SU-DHL-6 (cell line): ENCODE measurements at regions not wholly inside any gene's neighbourhood (a gene's known extent, or its start where the extent isn't known, plus 50 kb on each side); places are given as distances from the start of the nearest gene placed in this dataset.

Source experiments
- H2AFZ ChIP-seq: fragments of 200-600 bp; sonication (generic); 2 replicates; pipeline ENCODE4 v1.6.1; 2014; ENCODE audit warnings: low read depth, mild to moderate bottlenecking, moderate library complexity, mixed read lengths, antibody characterized with exemption, low read length; ENCODE audit not compliant: severe bottlenecking
- H3F3A ChIP-seq: fragments of 200-600 bp; shearing (Covaris generic); 2 replicates; pipeline ENCODE4 v1.6.0; 2016; ENCODE audit warnings: antibody characterized with exemption, mild to moderate bottlenecking; ENCODE audit not compliant: insufficient read depth
- H3K27ac ChIP-seq: fragments of 200-600 bp; sonication (generic); 2 replicates; pipeline ENCODE4 v1.5.1; 2016; ENCODE audit warnings: low read depth, mild to moderate bottlenecking, low read length, moderate library complexity, mixed read lengths
- H3K27me3 ChIP-seq: fragments of 200-600 bp; sonication (generic), shearing (Covaris generic); 2 replicates; pipeline ENCODE4 v1.6.0; 2014; ENCODE audit warnings: mild to moderate bottlenecking, low read length
- H3K36me3 ChIP-seq: fragments of 200-600 bp; sonication (generic); 2 replicates; pipeline ENCODE4 v1.6.1; 2014; ENCODE audit warnings: mild to moderate bottlenecking, low read length, mixed read lengths
- H3K4me2 ChIP-seq: fragments of 300-600, 200-600 bp; shearing (Covaris generic), sonication (generic); 2 replicates; pipeline ENCODE4 v1.6.0; 2014; ENCODE audit warnings: low read length, low read depth, mild to moderate bottlenecking; ENCODE audit not compliant: poor library complexity, severe bottlenecking
- H3K4me3 ChIP-seq: fragments of 200-600 bp; sonication (generic); 2 replicates; pipeline ENCODE4 v1.5.1; 2014; ENCODE audit warnings: antibody characterized with exemption, low read length, mild to moderate bottlenecking, mixed read lengths; ENCODE audit not compliant: insufficient read depth, poor library complexity, severe bottlenecking
- H3K79me2 ChIP-seq: fragments of 200-600 bp; sonication (generic); 2 replicates; pipeline ENCODE4 v1.6.1; 2014; ENCODE audit warnings: mild to moderate bottlenecking, low read length, moderate library complexity; ENCODE audit not compliant: insufficient read depth
- H3K9ac ChIP-seq: fragments of 200-600 bp; sonication (generic); 2 replicates; pipeline ENCODE4 v1.7.0; 2014; ENCODE audit warnings: mild to moderate bottlenecking, low read length
- H3K9me2 ChIP-seq: fragments of 200-600 bp; sonication (generic); replicated peaks from 2 replicates; pipeline ENCODE4 v1.6.1; 2014; ENCODE audit warnings: low read length; ENCODE audit not compliant: insufficient read depth
- H3K9me3 ChIP-seq: fragments of 200-600 bp; sonication (generic); 2 replicates; pipeline ENCODE4 v1.6.1; 2014; ENCODE audit warnings: low read length, mixed read lengths; ENCODE audit not compliant: insufficient read depth
- H4K20me1 ChIP-seq: fragments of 200-600 bp; sonication (generic); 2 replicates; pipeline ENCODE4 v1.6.1; 2014; ENCODE audit warnings: low read depth, mild to moderate bottlenecking, antibody characterized with exemption, low read length, moderate library complexity, mixed read lengths
- CTCF ChIP-seq: fragments of 200-600 bp; sonication (generic); IDR thresholded peaks from one replicate; pipeline ENCODE4 v1.5.1; 2017; ENCODE audit warnings: antibody characterized with exemption, mild to moderate bottlenecking, low read length, moderate library complexity; ENCODE audit not compliant: insufficient read depth, poor library complexity, severe bottlenecking
- EZH2phosphoT487 ChIP-seq: fragments of 200-600 bp; sonication (generic), shearing (Covaris generic); conservative IDR thresholded peaks from 2 replicates; pipeline ENCODE4 v1.6.1; 2018; ENCODE audit warnings: mild to moderate bottlenecking, antibody characterized with exemption, low read length, moderate library complexity, mixed read lengths

DNA sequence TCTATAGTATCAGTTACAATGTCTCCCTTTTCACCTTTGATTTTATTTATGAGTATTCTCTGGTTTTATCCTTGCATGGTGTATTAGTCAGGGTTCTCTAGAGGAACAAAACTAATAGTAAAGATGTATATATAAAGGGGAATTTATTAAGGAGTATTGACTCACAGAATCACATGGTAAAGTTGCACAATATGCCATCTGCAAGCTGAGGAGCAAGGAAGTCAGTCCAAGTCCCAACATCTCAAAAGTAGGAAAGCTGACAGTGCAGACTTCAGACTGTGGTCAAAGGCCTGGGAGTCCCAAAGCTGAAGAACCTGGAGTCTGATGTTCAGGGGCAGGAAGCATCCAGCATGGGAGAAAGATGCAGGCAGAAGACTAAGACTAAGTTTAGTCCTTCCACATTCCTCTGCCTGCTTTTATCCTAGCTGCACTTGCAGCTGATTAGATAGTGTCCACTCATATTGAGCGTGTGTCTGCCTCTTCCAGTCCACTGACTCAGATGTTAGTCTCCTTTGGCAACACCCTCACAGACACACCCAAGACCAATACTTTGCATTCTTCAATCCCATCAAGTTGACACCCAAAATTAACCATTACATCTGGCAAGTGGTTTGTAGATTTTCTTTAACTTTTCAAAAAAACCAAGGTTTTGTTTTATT, 308.0 kb upstream of the LMO3 start:
- H3K9me3 ChIP-seq = no peaks in the 10 kb centered on the region
- no peaks in the 10 kb centered on the region for H3K36me3 ChIP-seq
- H4K20me1 ChIP-seq = no peaks in the 10 kb centered on the region
- no peaks in the 10 kb centered on the region for H3K27me3 ChIP-seq
- H3K9ac ChIP-seq = no peak overlapping the region
- H2AFZ ChIP-seq = no peak overlapping the region
- no peak overlapping the region for H3K4me3 ChIP-seq
- no peak overlapping the region for H3K27ac ChIP-seq
- no peaks in the 10 kb centered on the region for H3K9me2 ChIP-seq
- TF ChIP-seq EZH2phosphoT487 (no peak), CTCF (no peak)
- no peaks in the 10 kb centered on the region for H3K79me2 ChIP-seq
- H3K4me2 ChIP-seq = no peak overlapping the region
- H3F3A ChIP-seq = no peaks in the 10 kb centered on the region

DNA sequence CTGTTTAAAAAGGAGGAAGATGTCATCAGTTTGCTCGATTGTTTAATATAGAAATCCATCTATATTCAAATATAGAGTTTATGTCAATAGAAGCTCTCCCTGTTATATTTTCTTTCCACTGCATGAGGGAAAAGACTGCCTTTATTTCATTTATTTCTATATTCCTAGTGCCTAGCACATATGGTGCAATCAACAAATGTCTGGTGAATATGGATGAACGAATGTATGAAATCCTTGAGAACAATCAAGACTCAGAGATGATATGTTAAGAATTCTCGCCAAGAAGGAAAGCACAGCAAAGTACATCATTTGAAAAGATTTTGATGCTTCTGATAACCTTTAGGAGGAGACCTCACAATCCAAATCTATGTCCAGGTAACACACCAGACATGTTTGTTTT, 296.0 kb upstream of the LMO3 start:
- Histone ChIP-seq H3K36me3 (no peaks in the 10 kb centered on the region), H3K4me3 (no peak overlapping the region), H3K9ac (no peak overlapping the region), H3K27ac (no peak overlapping the region), H3K9me3 (no peaks in the 10 kb centered on the region), H3F3A (no peaks in the 10 kb centered on the region), H3K9me2 (no peaks in the 10 kb centered on the region; the same call in 1 of the 2 replicates), H4K20me1 (no peaks in the 10 kb centered on the region), H2AFZ (no peak overlapping the region), H3K79me2 (no peaks in the 10 kb centered on the region), H3K27me3 (no peaks in the 10 kb centered on the region), H3K4me2 (no peak overlapping the region)
- TF ChIP-seq EZH2phosphoT487 = no peak
- no peak for TF ChIP-seq CTCF

DNA sequence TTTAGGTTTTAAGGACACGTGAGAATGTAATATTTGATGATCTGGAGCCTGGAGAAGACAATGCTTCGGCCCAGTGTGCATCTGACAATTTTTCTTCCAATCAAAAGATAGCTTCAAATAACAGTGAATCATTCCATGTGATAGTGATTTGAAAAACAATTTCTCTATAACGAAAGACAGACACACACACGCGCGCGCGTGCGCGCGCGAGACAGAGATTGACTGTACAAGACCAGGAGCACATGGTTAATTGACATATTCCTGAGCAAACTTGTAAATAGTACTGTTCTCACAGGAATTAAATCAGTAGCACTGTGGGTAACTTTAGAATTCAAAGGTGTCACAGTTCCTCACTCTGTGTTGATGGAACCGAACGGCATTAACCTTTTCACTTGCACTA, 287.5 kb upstream of the LMO3 start:
- TF ChIP-seq EZH2phosphoT487 (no peak), CTCF (no peak)
- Histone ChIP-seq H3K9me3 (no peaks in the 10 kb centered on the region), H3K4me3 (no peak overlapping the region), H3K27ac (no peak overlapping the region), H2AFZ (no peak overlapping the region), H4K20me1 (no peaks in the 10 kb centered on the region), H3K9ac (no peak overlapping the region), H3K27me3 (no peaks in the 10 kb centered on the region), H3K4me2 (no peak overlapping the region), H3K9me2 (no peaks in the 10 kb centered on the region), H3K79me2 (no peaks in the 10 kb centered on the region), H3K36me3 (no peaks in the 10 kb centered on the region), H3F3A (no peaks in the 10 kb centered on the region)
